Transverse colon (tissue), 4 donors: ENCODE measurements at regions not wholly inside any gene's neighbourhood (a gene's known extent, or its start where the extent isn't known, plus 50 kb on each side); places are given as distances from the start of the nearest gene placed in this dataset.

ENCODE experiments used
- DNase-seq: peaks from one replicate; pipeline ENCODE4 v3.0.0-alpha.2; 2019
- H3K27ac ChIP-seq, 4 donors: fragments of 200-600 bp; sonication (generic); 2 replicates each; pipeline ENCODE4 v1.5.1; 2016 to 2018; ENCODE audit warnings: inconsistent platforms in 4 of 4
- H3K27me3 ChIP-seq: fragments of 200-600 bp; sonication (generic); 2 replicates; pipeline ENCODE4 v1.5.1; 2017; ENCODE audit warnings: inconsistent platforms
- H3K36me3 ChIP-seq, 4 donors: fragments of 200-600 bp; sonication (generic); 2 replicates each; pipeline ENCODE4 v1.5.1; 2017 to 2019; ENCODE audit warnings: inconsistent platforms in 4 of 4
- H3K4me1 ChIP-seq, 4 donors: fragments of 200-600 bp; sonication (generic); 2 replicates each; pipeline ENCODE4 v1.5.1; 2017 to 2020; ENCODE audit warnings: inconsistent platforms in 4 of 4
- H3K4me3 ChIP-seq, 4 donors: fragments of 200-600 bp; sonication (generic); 1 replicate in 1 of 4; 2 replicates in 3 of 4; pipeline versions ENCODE4 v1.5.1 to v1.6.1; 2017 to 2019; ENCODE audit warnings: inconsistent platforms in 4 of 4
- H3K9me3 ChIP-seq, 2 donors: fragments of 200-600 bp; sonication (generic); 2 replicates each; pipeline ENCODE4 v1.5.1; 2017 to 2019; ENCODE audit warnings: inconsistent platforms in 2 of 2
- CTCF ChIP-seq, 5 experiments: fragments of 200-600 bp in 3 of 5; fragments of 450-650 bp in 2 of 5; sonication (generic) in 3 of 5; IDR thresholded peaks; 1 replicate in 2 of 5; 2 replicates in 3 of 5; pipeline ENCODE4 v1.5.1; 2016 to 2017; ENCODE audit warnings: antibody characterized with exemption in 5 of 5, inconsistent platforms in 3 of 5, mild to moderate bottlenecking in 2 of 5, moderate library complexity in 1 of 5
- EP300 ChIP-seq: sonication (generic); formaldehyde crosslinking; IDR thresholded peaks from one replicate; pipeline ENCODE4 v1.6.1; 2017; ENCODE audit warnings: antibody characterized with exemption, low read depth
- POLR2A ChIP-seq: fragments of 450-650 bp; IDR thresholded peaks from one replicate; pipeline ENCODE4 v1.6.1; 2016; ENCODE audit warnings: antibody characterized with exemption, mild to moderate bottlenecking, moderate library complexity
- POLR2AphosphoS5 ChIP-seq, 3 donors: sonication (generic); formaldehyde crosslinking; IDR thresholded peaks; one replicate each; pipeline ENCODE4 v1.6.1; 2016; ENCODE audit warnings: antibody characterized with exemption in 3 of 3
- WGBS, 2 donors: methylation state at CpG; one replicate each; pipeline ENCODE4 v1.1.5; 2018; ENCODE audit warnings: low coverage in 1 of 2; 5-methylcytosine and 5-hydroxymethylcytosine counted together
- in situ Hi-C, 4 donors: fragments of 200-750 bp; cut with MboI; loops; one replicate each; pipeline versions ENCODE4 v1.15.0 to v1.15.1; 2017; ENCODE audit warnings: low sequenced_read_pairs in 3 of 4, low pct_ligation_motif_present in 1 of 4, low pct_unique_long_range_greater_than_20kb in 1 of 4
- intact Hi-C: fragments of 100-400 bp; cut with DNase I; formaldehyde crosslinking; loops from one replicate; pipeline ENCODE4 v1.15.1; 2023; ENCODE audit warnings: low total_unique reads

- in situ Hi-C loops, result no loop called here
- TF ChIP-seq POLR2AphosphoS5 (IDR thresholded peaks at IDR 0.05) (no peak), CTCF (IDR thresholded peaks at IDR 0.05) (no peak), POLR2A (no peak), EP300 (no peak)
Measured at GRCh38 chr20:48180618-48181017, 395.3 kb upstream of the SULF2 start.

GRCh38 chr20:48180024-48180423, 394.7 kb upstream of the SULF2 start:
- no peak for DNase-seq
- intact Hi-C loops, result no loop called here
- H3K36me3 ChIP-seq, result no peaks in the 10 kb centered on the region
- in situ Hi-C loops, result no loop called here
- no peaks in the 10 kb centered on the region for H3K27me3 ChIP-seq
- peaks cover 0 to 3% (median 0%) of the 10 kb centered on the region in 4 donors for H3K4me1 ChIP-seq
- no peak for TF ChIP-seq EP300
- TF ChIP-seq CTCF (IDR thresholded peaks at IDR 0.05), result no peak
- TF ChIP-seq POLR2A, result no peak
- no peak for TF ChIP-seq POLR2AphosphoS5 (IDR thresholded peaks at IDR 0.05)
- no peak overlapping the region for H3K27ac ChIP-seq
- WGBS, 2 donors, result 58 to 61% methylated on average over 2 to 3 of the region's 3 CpGs
- H3K4me3 ChIP-seq, result no peak overlapping the region
- H3K9me3 ChIP-seq, result no peaks in the 10 kb centered on the region

More at GRCh38 chr20:48180618-48181017, 395.3 kb upstream of the SULF2 start:
- intact Hi-C loops, result no loop called here
- Histone ChIP-seq H3K36me3 (no peaks in the 10 kb centered on the region), H3K27me3 (no peaks in the 10 kb centered on the region), H3K4me3 (no peak overlapping the region), H3K4me1 (peaks cover 0 to 3% (median 0%) of the 10 kb centered on the region in 4 donors), H3K9me3 (no peaks in the 10 kb centered on the region), H3K27ac (no peak overlapping the region)
- 45 to 57% methylated on average over 3 of the region's 3 CpGs for WGBS, 2 donors
- no peak for DNase-seq

- in situ Hi-C loops, result no loop called here
- intact Hi-C loops, result no loop called here
- WGBS, 2 donors, result 72 to 82% methylated on average over 2 to 4 of the region's 4 CpGs
Measured at GRCh38 chr20:48178633-48179032, 393.4 kb upstream of the SULF2 start.

GRCh38 chr20:48177058-48177457, 391.8 kb upstream of the SULF2 start:
- WGBS, 2 donors, result 75% methylated on average over 8 of the region's 8 CpGs; no CpG with 5 or more reads in 1 of the 2 donors
- Histone ChIP-seq H3K4me1 (peaks cover 0 to 3% (median 0%) of the 10 kb centered on the region in 4 donors), H3K27ac (no peak overlapping the region), H3K4me3 (no peak overlapping the region), H3K27me3 (no peaks in the 10 kb centered on the region), H3K36me3 (no peaks in the 10 kb centered on the region), H3K9me3 (no peaks in the 10 kb centered on the region)
- intact Hi-C loops, result no loop called here
- no peak for DNase-seq
- in situ Hi-C loops, result no loop called here
- TF ChIP-seq POLR2AphosphoS5 (IDR thresholded peaks at IDR 0.05) (no peak), POLR2A (no peak), EP300 (no peak), CTCF (IDR thresholded peaks at IDR 0.05) (no peak)

More at GRCh38 chr20:48178633-48179032, 393.4 kb upstream of the SULF2 start:
- TF ChIP-seq POLR2AphosphoS5 (IDR thresholded peaks at IDR 0.05) (no peak), EP300 (no peak), POLR2A (no peak), CTCF (IDR thresholded peaks at IDR 0.05) (no peak)
- Histone ChIP-seq H3K4me1 (peaks cover 0 to 3% (median 0%) of the 10 kb centered on the region in 4 donors), H3K27ac (no peak overlapping the region), H3K27me3 (no peaks in the 10 kb centered on the region), H3K36me3 (no peaks in the 10 kb centered on the region), H3K4me3 (no peak overlapping the region), H3K9me3 (no peaks in the 10 kb centered on the region)
- DNase-seq, result no peak
